ENCODE measurements at regions not wholly inside any gene's neighbourhood (a gene's known extent, or its start where the extent isn't known, plus 50 kb on each side); places are given as distances from the start of the nearest gene placed in this dataset.

GRCh38 chr2:42937171-42937875, 144.9 kb upstream of the HAAO start:
- DNase-seq, result peak in 1 of 2 donors; percentile 46
- intact Hi-C loops (cut with DNase I; ENCODE audit: low total_unique reads), result no loop called here
- TF ChIP-seq, protein P1, sequence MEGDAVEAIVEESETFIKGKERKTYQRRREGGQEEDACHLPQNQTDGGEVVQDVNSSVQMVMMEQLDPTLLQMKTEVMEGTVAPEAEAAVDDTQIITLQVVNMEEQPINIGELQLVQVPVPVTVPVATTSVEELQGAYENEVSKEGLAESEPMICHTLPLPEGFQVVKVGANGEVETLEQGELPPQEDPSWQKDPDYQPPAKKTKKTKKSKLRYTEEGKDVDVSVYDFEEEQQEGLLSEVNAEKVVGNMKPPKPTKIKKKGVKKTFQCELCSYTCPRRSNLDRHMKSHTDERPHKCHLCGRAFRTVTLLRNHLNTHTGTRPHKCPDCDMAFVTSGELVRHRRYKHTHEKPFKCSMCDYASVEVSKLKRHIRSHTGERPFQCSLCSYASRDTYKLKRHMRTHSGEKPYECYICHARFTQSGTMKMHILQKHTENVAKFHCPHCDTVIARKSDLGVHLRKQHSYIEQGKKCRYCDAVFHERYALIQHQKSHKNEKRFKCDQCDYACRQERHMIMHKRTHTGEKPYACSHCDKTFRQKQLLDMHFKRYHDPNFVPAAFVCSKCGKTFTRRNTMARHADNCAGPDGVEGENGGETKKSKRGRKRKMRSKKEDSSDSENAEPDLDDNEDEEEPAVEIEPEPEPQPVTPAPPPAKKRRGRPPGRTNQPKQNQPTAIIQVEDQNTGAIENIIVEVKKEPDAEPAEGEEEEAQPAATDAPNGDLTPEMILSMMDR (IDR thresholded peaks at IDR 0.05), result no peak
- no peak for TF ChIP-seq POLR2A (IDR thresholded peaks at IDR 0.05)

DNA sequence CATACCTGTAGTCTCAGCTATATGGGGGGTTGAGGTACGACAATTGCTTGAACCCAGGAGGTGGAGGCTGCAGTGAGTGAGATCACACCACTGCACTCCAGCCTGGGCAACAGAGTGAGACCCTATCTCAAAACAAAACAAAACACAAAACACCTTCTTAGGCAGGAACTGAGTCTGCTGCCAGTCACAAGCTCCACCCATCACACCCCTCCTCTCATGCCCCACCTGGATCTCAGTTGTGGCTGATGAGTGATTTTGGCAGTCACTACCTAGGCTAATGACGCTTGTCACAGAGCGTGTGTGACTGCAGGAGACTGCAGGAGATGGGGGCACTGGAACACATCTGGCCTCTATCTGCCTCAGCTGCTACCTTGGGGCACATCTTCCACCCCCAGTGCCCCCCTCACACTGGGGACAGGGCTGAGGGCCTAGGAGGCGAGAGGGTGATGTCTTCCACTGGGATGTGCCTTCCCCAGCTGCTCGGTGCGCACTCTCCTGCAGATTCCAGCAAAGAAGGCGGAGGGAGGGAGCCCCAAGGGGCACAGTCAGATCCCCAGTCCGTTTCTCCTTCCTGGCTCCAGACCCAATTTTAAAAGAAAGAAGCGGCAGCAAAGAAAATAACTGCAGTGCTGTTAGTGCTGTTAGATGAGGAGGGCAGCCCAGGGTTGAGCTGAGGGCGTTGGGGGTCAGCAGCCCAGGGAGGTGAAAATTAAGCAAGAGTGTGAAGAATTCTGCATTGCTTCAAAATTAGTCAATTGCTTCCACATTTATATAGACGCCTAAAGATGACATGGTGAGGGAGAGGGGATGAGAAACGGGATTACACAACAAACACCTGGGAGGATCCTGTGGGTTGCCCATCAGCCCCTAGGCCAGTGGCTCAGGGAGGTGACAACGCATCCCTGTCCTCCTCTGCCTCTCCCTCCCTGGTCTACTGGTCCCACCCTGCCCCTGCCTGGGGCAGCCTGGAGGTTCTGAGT, 143.6 kb upstream of the HAAO start:
- peaks cover 6 to 10% of the 10 kb centered on the region in 2 donors for H3K4me1 ChIP-seq
- DNase-seq, result no peak
- H3K27ac ChIP-seq, result peak overlapping the region in 1 of 2 donors; percentile 41
- H3K9me3 ChIP-seq, result no peaks in the 10 kb centered on the region
- H3K27me3 ChIP-seq, result no peaks in the 10 kb centered on the region
- no peaks in the 10 kb centered on the region for H3K36me3 ChIP-seq
- no peak for TF ChIP-seq POLR2A (IDR thresholded peaks at IDR 0.05)
- TF ChIP-seq, protein P1 (IDR thresholded peaks at IDR 0.05), result no peak
- intact Hi-C loops (cut with DNase I; ENCODE audit: low total_unique reads), result no loop called here
- H3K4me3 ChIP-seq, result no peak overlapping the region

More at GRCh38 chr2:42937171-42937875, 144.9 kb upstream of the HAAO start:
- Histone ChIP-seq H3K27me3 (no peaks in the 10 kb centered on the region), H3K27ac (peak overlapping the region in 1 of 2 donors; percentile 41), H3K36me3 (no peaks in the 10 kb centered on the region), H3K9me3 (no peaks in the 10 kb centered on the region), H3K4me1 (no peaks in the 10 kb centered on the region), H3K4me3 (no peak overlapping the region)

- H3K9me3 ChIP-seq, result no peaks in the 10 kb centered on the region
- DNase-seq, result no peak
- no peak overlapping the region for H3K4me3 ChIP-seq
- peak overlapping the region in 1 of 2 donors; percentile 37 for H3K27ac ChIP-seq
- intact Hi-C loops (cut with DNase I; ENCODE audit: low total_unique reads), result no loop called here
- no peaks in the 10 kb centered on the region for H3K36me3 ChIP-seq
- TF ChIP-seq, protein P1 (IDR thresholded peaks at IDR 0.05), result no peak
- TF ChIP-seq POLR2A (IDR thresholded peaks at IDR 0.05), result no peak
- H3K4me1 ChIP-seq, result peaks cover 10 to 12% of the 10 kb centered on the region in 2 donors
- H3K27me3 ChIP-seq, result no peaks in the 10 kb centered on the region
Measured at GRCh38 chr2:42934580-42935186, 142.3 kb upstream of the HAAO start.

- H3K36me3 ChIP-seq, result no peaks in the 10 kb centered on the region
- intact Hi-C loops (cut with DNase I; ENCODE audit: low total_unique reads), result no loop called here
- H3K4me3 ChIP-seq, result no peak overlapping the region
- no peaks in the 10 kb centered on the region for H3K9me3 ChIP-seq
- H3K4me1 ChIP-seq, result peaks cover 10 to 21% of the 10 kb centered on the region in 2 donors
- peak overlapping the region; percentile 93 to 98 for H3K27ac ChIP-seq
- no peaks in the 10 kb centered on the region for H3K27me3 ChIP-seq
- DNase-seq, result no peak
- TF ChIP-seq POLR2A (IDR thresholded peaks at IDR 0.05), result no peak
- TF ChIP-seq, protein P1 (IDR thresholded peaks at IDR 0.05), result no peak
Measured at GRCh38 chr2:42933824-42934254, 141.5 kb upstream of the HAAO start.
